HL-60 (cell line): ENCODE measurements at regions not wholly inside any gene's neighbourhood (a gene's known extent, or its start where the extent isn't known, plus 50 kb on each side); places are given as distances from the start of the nearest gene placed in this dataset.

Experiments used
- DNase-seq, 2 experiments: peaks; one replicate each; pipeline ENCODE4 v3.0.0-alpha.2; 2010 to 2020; ENCODE audit warnings: low read depth in 1 of 2, low spot score in 1 of 2
- H3K27ac ChIP-seq: fragments of 250-450 bp; sonication (Bioruptor Pico); replicated peaks from 2 replicates; pipeline ENCODE4 v1.5.1; 2020; ENCODE audit warnings: mild to moderate bottlenecking, moderate library complexity
- H3K27me3 ChIP-seq: fragments of 250-450 bp; sonication (Bioruptor Pico); 2 replicates; pipeline ENCODE4 v1.5.1; 2021; ENCODE audit warnings: mild to moderate bottlenecking, moderate library complexity; ENCODE audit not compliant: insufficient read depth, poor library complexity, severe bottlenecking
- H3K4me3 ChIP-seq: replicated peaks from 2 replicates; pipeline ENCODE4 v1.5.1; 2011; ENCODE audit warnings: mild to moderate bottlenecking, control low read depth, low read length; ENCODE audit not compliant: insufficient read depth
- GABPA ChIP-seq: IDR thresholded peaks from 2 replicates; pipeline ENCODE4 v1.6.1; 2012; ENCODE audit warnings: low read depth
- POLR2AphosphoS5 ChIP-seq: IDR thresholded peaks from 2 replicates; pipeline ENCODE4 v1.6.1; 2012; ENCODE audit warnings: low read depth
- SPI1 ChIP-seq: IDR thresholded peaks from 2 replicates; pipeline ENCODE4 v1.6.1; 2012; ENCODE audit warnings: low read depth, mild to moderate bottlenecking, borderline replicate concordance
- TF ChIP-seq, protein P1 (sequence below): IDR thresholded peaks from one replicate; pipeline ENCODE4 v1.5.1; 2011; ENCODE audit warnings: low read length, control low read depth, inconsistent platforms; ENCODE audit not compliant: insufficient read depth
- TF ChIP-seq, protein P2 (sequence below): IDR thresholded peaks from 2 replicates; pipeline ENCODE4 v1.6.1; 2012; ENCODE audit warnings: low read depth; ENCODE audit not compliant: insufficient replicate concordance

DNA sequence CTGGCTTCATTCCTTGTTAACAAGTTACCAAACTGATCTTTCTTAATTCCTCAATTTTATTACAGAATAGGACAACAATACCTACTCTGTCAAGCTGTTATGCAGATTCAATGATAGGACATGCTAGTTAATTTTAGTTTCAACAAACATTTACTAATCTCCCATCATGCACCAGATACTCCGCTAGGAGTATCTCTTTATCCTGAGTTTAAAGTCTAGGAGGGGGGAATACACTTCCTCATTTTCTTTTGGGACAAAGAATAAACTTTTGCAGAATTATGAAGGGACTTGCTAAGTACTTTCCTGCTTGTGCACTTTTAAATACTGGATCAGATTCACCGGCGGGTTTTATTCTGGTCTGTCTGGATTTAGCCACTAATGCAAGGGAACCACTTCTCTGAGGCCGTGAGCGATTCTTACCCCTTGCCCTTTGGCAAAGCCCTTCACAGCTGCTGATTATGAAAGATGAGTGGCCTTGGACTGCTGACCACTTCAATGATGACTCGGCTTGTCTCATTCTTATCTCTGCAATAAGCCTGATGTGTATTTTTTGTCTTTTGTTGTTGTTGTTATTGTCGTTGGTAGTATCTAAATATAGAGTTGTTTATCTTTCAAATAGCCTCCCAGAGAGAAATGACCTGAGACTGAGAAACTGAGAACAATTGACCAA, 73.9 kb downstream of the RMI1 start:
- Histone ChIP-seq H3K27me3 (peaks cover 8% of the 10 kb centered on the region), H3K4me3 (no peak overlapping the region), H3K27ac (no peak overlapping the region)
- DNase-seq, result no peak
- TF ChIP-seq, protein P1, sequence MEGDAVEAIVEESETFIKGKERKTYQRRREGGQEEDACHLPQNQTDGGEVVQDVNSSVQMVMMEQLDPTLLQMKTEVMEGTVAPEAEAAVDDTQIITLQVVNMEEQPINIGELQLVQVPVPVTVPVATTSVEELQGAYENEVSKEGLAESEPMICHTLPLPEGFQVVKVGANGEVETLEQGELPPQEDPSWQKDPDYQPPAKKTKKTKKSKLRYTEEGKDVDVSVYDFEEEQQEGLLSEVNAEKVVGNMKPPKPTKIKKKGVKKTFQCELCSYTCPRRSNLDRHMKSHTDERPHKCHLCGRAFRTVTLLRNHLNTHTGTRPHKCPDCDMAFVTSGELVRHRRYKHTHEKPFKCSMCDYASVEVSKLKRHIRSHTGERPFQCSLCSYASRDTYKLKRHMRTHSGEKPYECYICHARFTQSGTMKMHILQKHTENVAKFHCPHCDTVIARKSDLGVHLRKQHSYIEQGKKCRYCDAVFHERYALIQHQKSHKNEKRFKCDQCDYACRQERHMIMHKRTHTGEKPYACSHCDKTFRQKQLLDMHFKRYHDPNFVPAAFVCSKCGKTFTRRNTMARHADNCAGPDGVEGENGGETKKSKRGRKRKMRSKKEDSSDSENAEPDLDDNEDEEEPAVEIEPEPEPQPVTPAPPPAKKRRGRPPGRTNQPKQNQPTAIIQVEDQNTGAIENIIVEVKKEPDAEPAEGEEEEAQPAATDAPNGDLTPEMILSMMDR, result no peak
- TF ChIP-seq, protein P2, sequence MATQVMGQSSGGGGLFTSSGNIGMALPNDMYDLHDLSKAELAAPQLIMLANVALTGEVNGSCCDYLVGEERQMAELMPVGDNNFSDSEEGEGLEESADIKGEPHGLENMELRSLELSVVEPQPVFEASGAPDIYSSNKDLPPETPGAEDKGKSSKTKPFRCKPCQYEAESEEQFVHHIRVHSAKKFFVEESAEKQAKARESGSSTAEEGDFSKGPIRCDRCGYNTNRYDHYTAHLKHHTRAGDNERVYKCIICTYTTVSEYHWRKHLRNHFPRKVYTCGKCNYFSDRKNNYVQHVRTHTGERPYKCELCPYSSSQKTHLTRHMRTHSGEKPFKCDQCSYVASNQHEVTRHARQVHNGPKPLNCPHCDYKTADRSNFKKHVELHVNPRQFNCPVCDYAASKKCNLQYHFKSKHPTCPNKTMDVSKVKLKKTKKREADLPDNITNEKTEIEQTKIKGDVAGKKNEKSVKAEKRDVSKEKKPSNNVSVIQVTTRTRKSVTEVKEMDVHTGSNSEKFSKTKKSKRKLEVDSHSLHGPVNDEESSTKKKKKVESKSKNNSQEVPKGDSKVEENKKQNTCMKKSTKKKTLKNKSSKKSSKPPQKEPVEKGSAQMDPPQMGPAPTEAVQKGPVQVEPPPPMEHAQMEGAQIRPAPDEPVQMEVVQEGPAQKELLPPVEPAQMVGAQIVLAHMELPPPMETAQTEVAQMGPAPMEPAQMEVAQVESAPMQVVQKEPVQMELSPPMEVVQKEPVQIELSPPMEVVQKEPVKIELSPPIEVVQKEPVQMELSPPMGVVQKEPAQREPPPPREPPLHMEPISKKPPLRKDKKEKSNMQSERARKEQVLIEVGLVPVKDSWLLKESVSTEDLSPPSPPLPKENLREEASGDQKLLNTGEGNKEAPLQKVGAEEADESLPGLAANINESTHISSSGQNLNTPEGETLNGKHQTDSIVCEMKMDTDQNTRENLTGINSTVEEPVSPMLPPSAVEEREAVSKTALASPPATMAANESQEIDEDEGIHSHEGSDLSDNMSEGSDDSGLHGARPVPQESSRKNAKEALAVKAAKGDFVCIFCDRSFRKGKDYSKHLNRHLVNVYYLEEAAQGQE, result no peak
- TF ChIP-seq POLR2AphosphoS5 (no peak), SPI1 (peak; percentile 58), GABPA (no peak)

DNA sequence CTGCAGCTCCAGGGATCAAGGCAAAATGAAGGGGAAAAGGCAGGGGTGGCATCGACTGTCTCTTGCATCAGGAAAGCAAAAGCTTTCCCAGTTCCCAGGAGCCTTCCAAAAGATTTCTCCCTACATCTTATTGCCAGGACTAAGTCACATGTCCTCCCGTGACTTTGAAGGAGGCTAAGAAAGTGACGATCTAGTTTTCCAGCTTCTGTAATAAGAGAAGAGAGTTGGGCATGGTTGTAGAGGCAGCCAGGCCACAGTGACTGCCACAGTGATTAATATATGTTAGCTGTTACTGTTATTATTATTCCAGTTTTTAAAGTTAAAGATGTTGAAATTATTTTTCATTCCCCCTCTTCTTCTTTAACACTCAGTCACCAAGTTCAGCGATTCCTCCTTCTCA, 77.1 kb downstream of the RMI1 start:
- H3K27ac ChIP-seq, result no peak overlapping the region
- H3K4me3 ChIP-seq, result no peak overlapping the region
- H3K27me3 ChIP-seq, result peaks cover 8% of the 10 kb centered on the region
- DNase-seq, result no peak
- TF ChIP-seq, protein P2, result no peak
- TF ChIP-seq SPI1 (no peak), POLR2AphosphoS5 (no peak), GABPA (no peak)
- TF ChIP-seq, protein P1, result no peak

DNA sequence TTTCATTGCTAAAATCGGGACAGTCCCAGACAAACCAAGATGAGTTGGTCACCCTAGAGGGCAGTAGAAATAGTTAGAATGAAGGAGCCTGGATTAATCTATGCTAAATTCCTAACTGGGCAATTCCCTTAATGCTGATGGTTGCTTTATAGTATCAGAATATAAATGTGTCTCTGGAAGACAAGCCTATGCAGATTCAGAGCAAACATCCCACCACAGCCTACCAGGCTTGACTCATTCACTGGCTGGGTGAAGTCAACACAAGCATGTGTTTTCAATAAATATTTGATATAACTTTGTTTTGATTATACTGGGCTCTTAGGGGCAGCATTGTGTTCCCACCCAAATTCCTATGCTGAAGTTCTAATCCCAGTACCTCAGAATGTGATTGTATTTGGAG, 79.3 kb downstream of the RMI1 start:
- TF ChIP-seq GABPA, result no peak
- TF ChIP-seq POLR2AphosphoS5, result no peak
- TF ChIP-seq, protein P1, result no peak
- TF ChIP-seq, protein P2, result no peak
- no peak for TF ChIP-seq SPI1
- no peak overlapping the region for H3K4me3 ChIP-seq
- H3K27me3 ChIP-seq, result peaks cover 6% of the 10 kb centered on the region
- DNase-seq, result no peak
- H3K27ac ChIP-seq, result no peak overlapping the region
